ENCODE measurements at regions not wholly inside any gene's neighbourhood (a gene's known extent, or its start where the extent isn't known, plus 50 kb on each side); places are given as distances from the start of the nearest gene placed in this dataset.

DNA sequence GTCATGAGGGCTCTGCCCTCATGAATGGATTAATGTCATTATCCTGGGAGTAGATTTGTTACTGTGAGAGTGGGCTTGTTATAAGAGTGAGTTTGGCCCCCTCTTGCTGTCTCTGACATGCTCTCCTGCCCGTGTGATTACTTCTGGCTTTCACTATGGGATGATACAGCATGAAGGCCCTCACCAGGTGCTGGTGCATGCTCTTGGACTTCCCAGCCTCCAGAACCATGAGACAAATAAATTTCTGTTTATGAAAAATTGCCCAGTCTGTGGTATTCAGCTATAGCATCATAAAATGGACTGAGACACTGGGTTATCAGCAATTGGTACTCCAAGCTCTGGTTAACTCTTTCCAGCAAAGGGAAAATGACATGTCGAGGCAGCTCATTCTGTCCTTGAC lies 76.2 kb upstream of the MAP3K7 start:
- Histone ChIP-seq H3K79me2 (no peaks in the 10 kb centered on the region), H4K20me1 (ENCODE audit: insufficient read depth, poor library complexity, severe bottlenecking) (no peaks in the 10 kb centered on the region), H3K9me3 (ENCODE audit: low read depth) (no peaks in the 10 kb centered on the region), H3K4me2 (no peak overlapping the region), H3K27me3 (peaks cover under 1% of the 10 kb centered on the region), H3K27ac (no peak overlapping the region), H3K4me3 (no peak overlapping the region), H3K4me1 (ENCODE audit: insufficient read depth) (no peaks in the 10 kb centered on the region), H2AFZ (no peak overlapping the region), H3K9me2 (replicated peaks; ENCODE audit: insufficient read depth) (no peaks in the 10 kb centered on the region), H3K36me3 (replicated peaks; ENCODE audit: insufficient read depth, low read depth) (no peaks in the 10 kb centered on the region)
- TF ChIP-seq, protein P1, sequence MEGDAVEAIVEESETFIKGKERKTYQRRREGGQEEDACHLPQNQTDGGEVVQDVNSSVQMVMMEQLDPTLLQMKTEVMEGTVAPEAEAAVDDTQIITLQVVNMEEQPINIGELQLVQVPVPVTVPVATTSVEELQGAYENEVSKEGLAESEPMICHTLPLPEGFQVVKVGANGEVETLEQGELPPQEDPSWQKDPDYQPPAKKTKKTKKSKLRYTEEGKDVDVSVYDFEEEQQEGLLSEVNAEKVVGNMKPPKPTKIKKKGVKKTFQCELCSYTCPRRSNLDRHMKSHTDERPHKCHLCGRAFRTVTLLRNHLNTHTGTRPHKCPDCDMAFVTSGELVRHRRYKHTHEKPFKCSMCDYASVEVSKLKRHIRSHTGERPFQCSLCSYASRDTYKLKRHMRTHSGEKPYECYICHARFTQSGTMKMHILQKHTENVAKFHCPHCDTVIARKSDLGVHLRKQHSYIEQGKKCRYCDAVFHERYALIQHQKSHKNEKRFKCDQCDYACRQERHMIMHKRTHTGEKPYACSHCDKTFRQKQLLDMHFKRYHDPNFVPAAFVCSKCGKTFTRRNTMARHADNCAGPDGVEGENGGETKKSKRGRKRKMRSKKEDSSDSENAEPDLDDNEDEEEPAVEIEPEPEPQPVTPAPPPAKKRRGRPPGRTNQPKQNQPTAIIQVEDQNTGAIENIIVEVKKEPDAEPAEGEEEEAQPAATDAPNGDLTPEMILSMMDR (IDR thresholded peaks at IDR 0.05; ENCODE audit: poor library complexity): no peak
- no peak for TF ChIP-seq EZH2phosphoT487 (IDR thresholded peaks at IDR 0.05; ENCODE audit: low read depth, severe bottlenecking, unreplicated experiment)
- TF ChIP-seq EZH2 (IDR thresholded peaks at IDR 0.05; ENCODE audit: borderline replicate concordance): no peak
- no peak for DNase-seq (ENCODE audit: low spot score)
- 80% methylated on average over 2 of the region's 2 CpGs for WGBS (ENCODE audit: low lambda C conversion rate, missing lambda C conversion rate)

DNA sequence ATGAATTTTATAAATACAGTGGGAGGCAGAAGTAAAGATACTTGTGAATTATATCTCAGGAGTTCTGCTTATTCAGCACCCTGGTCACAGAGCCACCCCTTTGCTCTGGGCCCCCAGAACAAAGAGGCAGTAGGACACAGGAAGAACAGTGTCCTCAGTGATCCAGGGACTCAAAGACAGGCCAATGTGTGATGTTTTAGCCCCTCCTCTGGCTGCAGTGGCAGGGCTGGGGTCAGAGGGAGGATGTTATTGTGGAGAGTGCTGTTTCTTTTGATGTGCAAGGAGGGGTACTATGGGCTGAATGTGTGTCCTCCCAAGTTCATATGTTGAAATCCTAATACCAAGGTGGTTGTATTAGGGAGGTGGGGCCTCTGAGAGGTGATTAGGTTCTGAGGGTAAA lies 74.1 kb upstream of the MAP3K7 start:
- Histone ChIP-seq H4K20me1 (ENCODE audit: insufficient read depth, poor library complexity, severe bottlenecking) (no peaks in the 10 kb centered on the region), H3K79me2 (no peaks in the 10 kb centered on the region), H3K9me2 (replicated peaks; ENCODE audit: insufficient read depth) (no peaks in the 10 kb centered on the region), H3K4me2 (no peak overlapping the region), H2AFZ (no peak overlapping the region), H3K27me3 (peaks cover 3% of the 10 kb centered on the region), H3K9me3 (ENCODE audit: low read depth) (no peaks in the 10 kb centered on the region), H3K36me3 (replicated peaks; ENCODE audit: insufficient read depth, low read depth) (no peaks in the 10 kb centered on the region), H3K4me1 (ENCODE audit: insufficient read depth) (no peaks in the 10 kb centered on the region), H3K4me3 (no peak overlapping the region), H3K27ac (no peak overlapping the region)
- TF ChIP-seq EZH2phosphoT487 (IDR thresholded peaks at IDR 0.05; ENCODE audit: low read depth, severe bottlenecking, unreplicated experiment): no peak
- TF ChIP-seq EZH2 (IDR thresholded peaks at IDR 0.05; ENCODE audit: borderline replicate concordance): no peak
- TF ChIP-seq, protein P1 (IDR thresholded peaks at IDR 0.05; ENCODE audit: poor library complexity): no peak
- no peak for DNase-seq (ENCODE audit: low spot score)

DNA sequence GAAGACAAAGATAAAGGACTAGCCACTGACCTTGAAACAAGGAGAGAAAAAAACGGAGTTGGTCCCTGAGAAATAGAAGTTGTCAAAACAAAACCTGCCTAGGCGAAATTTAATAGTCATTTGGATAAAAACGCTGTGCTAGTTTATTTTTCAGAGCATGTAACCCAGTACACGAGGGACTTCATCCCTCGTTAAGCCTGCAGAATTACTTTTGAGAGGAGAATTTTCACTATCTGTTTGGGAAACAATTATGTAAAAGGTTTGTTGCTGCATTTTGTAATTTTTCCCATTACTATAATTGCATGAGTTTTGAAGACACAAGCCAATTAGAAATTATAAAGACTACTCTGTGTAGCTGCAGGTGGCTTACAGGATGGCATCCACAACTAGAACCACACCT lies 71.6 kb upstream of the MAP3K7 start:
- no peak for TF ChIP-seq EZH2 (IDR thresholded peaks at IDR 0.05; ENCODE audit: borderline replicate concordance)
- TF ChIP-seq EZH2phosphoT487 (IDR thresholded peaks at IDR 0.05; ENCODE audit: low read depth, severe bottlenecking, unreplicated experiment): no peak
- TF ChIP-seq, protein P1 (IDR thresholded peaks at IDR 0.05; ENCODE audit: poor library complexity): no peak
- Histone ChIP-seq H3K27me3 (peaks cover 3% of the 10 kb centered on the region), H3K4me1 (ENCODE audit: insufficient read depth) (no peaks in the 10 kb centered on the region), H3K4me3 (no peak overlapping the region), H2AFZ (no peak overlapping the region), H3K4me2 (no peak overlapping the region), H3K27ac (no peak overlapping the region), H3K79me2 (no peaks in the 10 kb centered on the region), H3K36me3 (replicated peaks; ENCODE audit: insufficient read depth, low read depth) (no peaks in the 10 kb centered on the region), H4K20me1 (ENCODE audit: insufficient read depth, poor library complexity, severe bottlenecking) (no peaks in the 10 kb centered on the region), H3K9me2 (replicated peaks; ENCODE audit: insufficient read depth) (no peaks in the 10 kb centered on the region), H3K9me3 (ENCODE audit: low read depth) (no peaks in the 10 kb centered on the region)
- no peak for DNase-seq (ENCODE audit: low spot score)
- WGBS (ENCODE audit: low lambda C conversion rate, missing lambda C conversion rate): 75% methylated on average over 5 of the region's 5 CpGs

DNA sequence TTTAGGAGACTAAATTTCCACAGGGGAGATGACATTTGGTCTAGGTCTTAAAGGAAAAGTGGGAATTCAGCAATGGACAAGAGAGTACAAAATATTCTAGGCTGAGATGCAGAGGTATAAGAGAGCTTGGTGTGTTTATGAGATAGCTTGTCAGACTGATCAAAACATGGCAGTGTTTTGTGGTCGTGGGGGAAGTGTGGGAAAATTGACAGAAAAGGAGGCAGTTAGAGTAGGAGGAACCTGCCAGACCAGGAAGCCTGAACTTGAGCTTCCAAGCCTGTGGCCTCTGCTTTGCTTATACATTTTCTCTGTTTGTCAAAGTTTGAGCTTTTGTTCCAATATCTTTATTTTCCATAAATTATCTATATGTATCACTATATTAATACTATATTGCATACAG lies 69.5 kb upstream of the MAP3K7 start:
- H3K4me2 ChIP-seq: no peak overlapping the region
- no peaks in the 10 kb centered on the region for H3K4me1 ChIP-seq (ENCODE audit: insufficient read depth)
- no peaks in the 10 kb centered on the region for H4K20me1 ChIP-seq (ENCODE audit: insufficient read depth, poor library complexity, severe bottlenecking)
- H3K27ac ChIP-seq: no peak overlapping the region
- WGBS (ENCODE audit: low lambda C conversion rate, missing lambda C conversion rate): 35% methylated on average over 1 of the region's 1 CpG
- peaks cover 3% of the 10 kb centered on the region for H3K27me3 ChIP-seq
- no peak for DNase-seq (ENCODE audit: low spot score)
- H3K9me3 ChIP-seq (ENCODE audit: low read depth): no peaks in the 10 kb centered on the region
- no peak overlapping the region for H2AFZ ChIP-seq
- no peaks in the 10 kb centered on the region for H3K36me3 ChIP-seq (replicated peaks; ENCODE audit: insufficient read depth, low read depth)
- H3K79me2 ChIP-seq: no peaks in the 10 kb centered on the region
- no peak overlapping the region for H3K4me3 ChIP-seq
- no peaks in the 10 kb centered on the region for H3K9me2 ChIP-seq (replicated peaks; ENCODE audit: insufficient read depth)
- TF ChIP-seq EZH2 (IDR thresholded peaks at IDR 0.05; ENCODE audit: borderline replicate concordance) (no peak), EZH2phosphoT487 (IDR thresholded peaks at IDR 0.05; ENCODE audit: low read depth, severe bottlenecking, unreplicated experiment) (no peak)
- TF ChIP-seq, protein P1 (IDR thresholded peaks at IDR 0.05; ENCODE audit: poor library complexity): no peak

Data from hepatocyte (in vitro differentiated cells).